H1 (cell line): ENCODE measurements at regions not wholly inside any gene's neighbourhood (a gene's known extent, or its start where the extent isn't known, plus 50 kb on each side); places are given as distances from the start of the nearest gene placed in this dataset.

Experiments
- ATF3 ChIP-seq: IDR thresholded peaks from 2 replicates; pipeline ENCODE4 v1.6.1; 2011; ENCODE audit warnings: low read depth, mild to moderate bottlenecking, low read length; ENCODE audit not compliant: insufficient read depth
- CHD7 ChIP-seq: fragments of 300-600 bp; sonication (generic); IDR thresholded peaks from 2 replicates; pipeline ENCODE4 v1.7.1; 2012; ENCODE audit warnings: low read length, moderate library complexity, mild to moderate bottlenecking, inconsistent platforms; ENCODE audit not compliant: insufficient replicate concordance
- CREB1 ChIP-seq: IDR thresholded peaks from 2 replicates; pipeline ENCODE4 v1.6.1; 2012; ENCODE audit warnings: inconsistent platforms
- KDM4A ChIP-seq: IDR thresholded peaks from one replicate; pipeline ENCODE4 v1.7.1; 2012; ENCODE audit warnings: low read depth, mild to moderate bottlenecking, moderate library complexity, low read length, inconsistent platforms; ENCODE audit not compliant: severe bottlenecking
- RXRA ChIP-seq: IDR thresholded peaks from 2 replicates; pipeline ENCODE4 v1.6.1; 2011; ENCODE audit warnings: low read depth, mild to moderate bottlenecking, low read length, moderate library complexity; ENCODE audit not compliant: insufficient read depth
- SP4 ChIP-seq: IDR thresholded peaks from 2 replicates; pipeline ENCODE4 v1.6.1; 2012; ENCODE audit warnings: low read length, inconsistent platforms

GRCh38 chr2:129654331-129654730 lies 325.1 kb upstream of the RAB6C start (continued):
- TF ChIP-seq CHD7 (no peak), RXRA (no peak), ATF3 (no peak), CREB1 (no peak), KDM4A (no peak), SP4 (no peak)
